GM21390 (cell line): ENCODE measurements at regions not wholly inside any gene's neighbourhood (a gene's known extent, or its start where the extent isn't known, plus 50 kb on each side); places are given as distances from the start of the nearest gene placed in this dataset.

ENCODE experiments used
- ATAC-seq: cut with Tn5 transposase; IDR thresholded peaks from one replicate; pipeline ENCODE4 v1.9.1; 2021; ENCODE audit not compliant: unreplicated experiment

- no peak for ATAC-seq
Observed at GRCh38 chr1:170310014-170310405, 164.3 kb downstream of the NTMT2 start.

- no peak for ATAC-seq
Observed at GRCh38 chr1:170310951-170311350, 165.2 kb downstream of the NTMT2 start.

GRCh38 chr1:170313306-170313705 is 167.5 kb downstream of the NTMT2 start:
- no peak for ATAC-seq

- no peak for ATAC-seq
Observed at GRCh38 chr1:170316270-170316669, 170.5 kb downstream of the NTMT2 start.

GRCh38 chr1:170318141-170318540 is 172.4 kb downstream of the NTMT2 start:
- ATAC-seq: no peak

- ATAC-seq: no peak
Observed at GRCh38 chr1:170318736-170319135, 173.0 kb downstream of the NTMT2 start.

- no peak for ATAC-seq
Observed at GRCh38 chr1:170321113-170321512, 175.4 kb downstream of the NTMT2 start.

- ATAC-seq: no peak
Observed at GRCh38 chr1:170326186-170326585, 180.4 kb downstream of the NTMT2 start.

- ATAC-seq: no peak
Observed at GRCh38 chr1:170332801-170333200, 187.0 kb downstream of the NTMT2 start.

- ATAC-seq: no peak
Observed at GRCh38 chr1:170337413-170337994, 191.7 kb downstream of the NTMT2 start.

- ATAC-seq: no peak
Observed at GRCh38 chr1:170339534-170339933, 192.4 kb upstream of the GORAB start.

GRCh38 chr1:170340308-170340707 is 191.7 kb upstream of the GORAB start:
- ATAC-seq: no peak

- no peak for ATAC-seq
Observed at GRCh38 chr1:170351366-170351946, 180.5 kb upstream of the GORAB start.

- ATAC-seq: no peak
Observed at GRCh38 chr1:170354246-170354645, 177.7 kb upstream of the GORAB start.

- ATAC-seq: no peak
Observed at GRCh38 chr1:170354690-170355089, 177.3 kb upstream of the GORAB start.

- ATAC-seq: no peak
Observed at GRCh38 chr1:170355267-170355801, 176.6 kb upstream of the GORAB start.

GRCh38 chr1:170356585-170356984 is 175.4 kb upstream of the GORAB start:
- ATAC-seq: no peak

GRCh38 chr1:170357750-170358149 is 174.2 kb upstream of the GORAB start:
- no peak for ATAC-seq

GRCh38 chr1:170360601-170361000 is 171.4 kb upstream of the GORAB start:
- ATAC-seq: no peak

- no peak for ATAC-seq
Observed at GRCh38 chr1:170365331-170365730, 166.6 kb upstream of the GORAB start.

- ATAC-seq: no peak
Observed at GRCh38 chr1:170366980-170367379, 165.0 kb upstream of the GORAB start.

- ATAC-seq: no peak
Observed at GRCh38 chr1:170367615-170368014, 164.4 kb upstream of the GORAB start.

- ATAC-seq: no peak
Observed at GRCh38 chr1:170369000-170369399, 163.0 kb upstream of the GORAB start.
